Heart right ventricle (tissue), 16 donors: ENCODE measurements at regions not wholly inside any gene's neighbourhood (a gene's known extent, or its start where the extent isn't known, plus 50 kb on each side); places are given as distances from the start of the nearest gene placed in this dataset.

Experiments used
- ATAC-seq, 8 donors: fragments of 200-7000 bp; cut with Tn5 transposase; one replicate each; pipeline ENCODE4 v1.9.1; 2020; ENCODE audit warnings: mild to moderate bottlenecking in 8 of 8, moderate library complexity in 8 of 8, moderate number of reproducible peaks in 1 of 8
- DNase-seq, 2 donors: peaks; one replicate each; pipeline ENCODE4 v3.0.0-alpha.2; 2020
- H3K27ac ChIP-seq, 10 donors: fragments of 200-600 bp; sonication (generic) in 2 of 10; one replicate each; pipeline versions ENCODE4 v1.5.0 to v1.8.0; 2020 to 2022; ENCODE audit warnings: mild to moderate bottlenecking in 3 of 10
- H3K27me3 ChIP-seq, 7 donors: fragments of 200-600 bp; one replicate each; pipeline ENCODE4 v1.8.0; 2021 to 2022; ENCODE audit warnings: mild to moderate bottlenecking in 2 of 7
- H3K36me3 ChIP-seq, 9 donors: fragments of 200-600 bp; sonication (generic) in 1 of 9; one replicate each; pipeline versions ENCODE4 v1.5.0 to v1.8.0; 2020 to 2022; ENCODE audit warnings: mild to moderate bottlenecking in 2 of 9
- H3K4me1 ChIP-seq, 9 donors: fragments of 200-600 bp; sonication (generic) in 1 of 9; one replicate each; pipeline versions ENCODE4 v1.5.0 to v1.8.0; 2020 to 2022; ENCODE audit warnings: mild to moderate bottlenecking in 4 of 9
- H3K4me3 ChIP-seq, 10 donors: fragments of 200-600 bp; sonication (generic) in 2 of 10; one replicate each; pipeline versions ENCODE4 v1.5.0 to v1.8.0; 2020 to 2022; ENCODE audit warnings: mild to moderate bottlenecking in 7 of 10, moderate library complexity in 2 of 10
- H3K9me3 ChIP-seq, 11 donors: fragments of 200-600 bp in 10 of 11; sonication (generic) in 2 of 11; one replicate each; pipeline versions ENCODE4 v1.5.0 to v1.8.0; 2013 to 2022; ENCODE audit warnings: mild to moderate bottlenecking in 2 of 11, control low read depth in 1 of 11, moderate library complexity in 1 of 11
- CTCF ChIP-seq, 9 donors: fragments of 200-600 bp; sonication (generic) in 2 of 9; IDR thresholded peaks; one replicate each; pipeline versions ENCODE4 v1.5.0 to v1.8.0; 2021 to 2022; ENCODE audit warnings: antibody characterized with exemption in 9 of 9, mild to moderate bottlenecking in 5 of 9, moderate library complexity in 1 of 9
- WGBS, 2 donors: extraction: QIAGEN DNeasy Blood & Tissue Kit; methylation state at CpG; one replicate each; pipeline ENCODE4 v1.1.7; 2013; ENCODE audit warnings: inconsistent platforms in 1 of 2; 5-methylcytosine and 5-hydroxymethylcytosine counted together
- intact Hi-C, 10 donors: fragments of 100-400 bp; cut with DNase I; formaldehyde crosslinking; loops; one replicate each; pipeline versions ENCODE4 v1.11.1 to v1.14.2; 2022
- donor health status: Arrhythmogenic right ventricular cardiomyopathy.
- donor health status: ischemic (EF 13 %, LVEDD 7.1; RV severe dilation, severe dysfunction).
- donor health status: healthy with polysubstance abuse.
- donor health status: DM: no; HTN: yes; CAD: no.
- donor health status: DM: no; HTN: no; CAD: no.
- donor health status: ischemic (EF 25% LVEDD 6.9; RV normal size, moderate dysfunction).
- donor health status: ischemic (EF 25% LVEDD 5.7; RV mildly dilated, moderate dysfunction).
- donor health status: healthy.
- donor health status: DM: yes; HTN: yes; CAD: no.
- donor health status: Ischemic cardiomyopathy.
- donor health status: ischemic (EF 35%, LVEDD 5.7; RV mildly dilated, moderate dysfunction).
- donor health status: nonischemic (EF 11% LVEDD 7.7; RV severe dilation, severe dysfunction).
- donor health status: DM: yes; HTN: yes; CAD: no.
- donor health status: PGD.
- donor health status: ischemic (EF 29% LVEDD 5.4; RV normal size, mild dysfunction).
- donor health status: nonischemic (EF 23%, LVEDD 6.1; RV moderate dilation, normal function).

- DNase-seq (no peak), ATAC-seq (no peak)
- TF ChIP-seq CTCF (IDR thresholded peaks at IDR 0.05), result no peak
- Histone ChIP-seq H3K4me1 (peaks cover 0 to 14% (median 4%) of the 10 kb centered on the region in 9 donors), H3K4me3 (no peak overlapping the region), H3K27ac (no peak overlapping the region), H3K9me3 (peaks cover 0 to 16% (median 2%) of the 10 kb centered on the region in 11 donors), H3K27me3 (no peaks in the 10 kb centered on the region), H3K36me3 (no peaks in the 10 kb centered on the region)
- intact Hi-C loops, result no loop called here
- 89 to 92% methylated on average over 6 of the region's 6 CpGs for WGBS, 2 donors
Observed at GRCh38 chr11:91396236-91397133, 828.1 kb upstream of the FAT3 start.

GRCh38 chr11:91394727-91395414 lies 829.7 kb upstream of the FAT3 start:
- Histone ChIP-seq H3K9me3 (peaks cover 0 to 10% (median 0%) of the 10 kb centered on the region in 11 donors), H3K4me1 (peaks cover 0 to 14% (median 4%) of the 10 kb centered on the region in 9 donors), H3K27me3 (no peaks in the 10 kb centered on the region), H3K27ac (no peak overlapping the region), H3K36me3 (no peaks in the 10 kb centered on the region), H3K4me3 (no peak overlapping the region)
- intact Hi-C loops, result no loop called here
- no peak for ATAC-seq
- WGBS, 2 donors, result 12 to 15% methylated on average over 5 of the region's 5 CpGs
- no peak for TF ChIP-seq CTCF (IDR thresholded peaks at IDR 0.05)
- DNase-seq, result no peak

GRCh38 chr11:91394073-91394726 lies 830.4 kb upstream of the FAT3 start:
- peaks cover 0 to 14% (median 4%) of the 10 kb centered on the region in 9 donors for H3K4me1 ChIP-seq
- H3K27me3 ChIP-seq, result no peaks in the 10 kb centered on the region
- no peak for DNase-seq
- ATAC-seq, result no peak
- peaks cover 0 to 10% (median 0%) of the 10 kb centered on the region in 11 donors for H3K9me3 ChIP-seq
- TF ChIP-seq CTCF (IDR thresholded peaks at IDR 0.05), result no peak
- intact Hi-C loops, result no loop called here
- no peaks in the 10 kb centered on the region for H3K36me3 ChIP-seq
- no peak overlapping the region for H3K27ac ChIP-seq
- WGBS, 2 donors, result 61 to 62% methylated on average over 6 of the region's 6 CpGs
- no peak overlapping the region for H3K4me3 ChIP-seq

GRCh38 chr11:91382946-91383345 lies 841.7 kb upstream of the FAT3 start:
- H3K4me3 ChIP-seq, result no peak overlapping the region
- H3K27me3 ChIP-seq, result no peaks in the 10 kb centered on the region
- no peaks in the 10 kb centered on the region for H3K4me1 ChIP-seq
- no peaks in the 10 kb centered on the region for H3K36me3 ChIP-seq
- ATAC-seq, result no peak
- H3K27ac ChIP-seq, result no peak overlapping the region
- WGBS, 2 donors, result 38 to 53% methylated on average over 2 of the region's 2 CpGs
- no peaks in the 10 kb centered on the region for H3K9me3 ChIP-seq
- TF ChIP-seq CTCF (IDR thresholded peaks at IDR 0.05), result no peak
- intact Hi-C loops, result no loop called here
- DNase-seq, result no peak
